Hepatocyte (in vitro differentiated cells): ENCODE measurements at regions not wholly inside any gene's neighbourhood (a gene's known extent, or its start where the extent isn't known, plus 50 kb on each side); places are given as distances from the start of the nearest gene placed in this dataset.

Source experiments
- CTCF ChIP-seq: fragments of 200-600 bp; sonication (generic); IDR thresholded peaks from 2 replicates; pipeline ENCODE4 v1.5.1; 2016; ENCODE audit warnings: antibody characterized with exemption, mild to moderate bottlenecking; ENCODE audit not compliant: poor library complexity
- EZH2 ChIP-seq: fragments of 200-600 bp; sonication (generic); IDR thresholded peaks from 2 replicates; pipeline ENCODE4 v1.6.1; 2016; ENCODE audit warnings: antibody characterized with exemption, mild to moderate bottlenecking, borderline replicate concordance

- TF ChIP-seq CTCF (peak; percentile 83), EZH2 (no peak)
Observed at GRCh38 chr11:113532697-113533424, 57.7 kb upstream of the DRD2 start.
